NCI-H1105 (cell line): ENCODE measurements at regions not wholly inside any gene's neighbourhood (a gene's known extent, or its start where the extent isn't known, plus 50 kb on each side); places are given as distances from the start of the nearest gene placed in this dataset.

ENCODE experiments used
- DNase-seq: peaks from one replicate; lab custom pipeline; 2025; lab: John Stamatoyannopoulos, UW

DNA sequence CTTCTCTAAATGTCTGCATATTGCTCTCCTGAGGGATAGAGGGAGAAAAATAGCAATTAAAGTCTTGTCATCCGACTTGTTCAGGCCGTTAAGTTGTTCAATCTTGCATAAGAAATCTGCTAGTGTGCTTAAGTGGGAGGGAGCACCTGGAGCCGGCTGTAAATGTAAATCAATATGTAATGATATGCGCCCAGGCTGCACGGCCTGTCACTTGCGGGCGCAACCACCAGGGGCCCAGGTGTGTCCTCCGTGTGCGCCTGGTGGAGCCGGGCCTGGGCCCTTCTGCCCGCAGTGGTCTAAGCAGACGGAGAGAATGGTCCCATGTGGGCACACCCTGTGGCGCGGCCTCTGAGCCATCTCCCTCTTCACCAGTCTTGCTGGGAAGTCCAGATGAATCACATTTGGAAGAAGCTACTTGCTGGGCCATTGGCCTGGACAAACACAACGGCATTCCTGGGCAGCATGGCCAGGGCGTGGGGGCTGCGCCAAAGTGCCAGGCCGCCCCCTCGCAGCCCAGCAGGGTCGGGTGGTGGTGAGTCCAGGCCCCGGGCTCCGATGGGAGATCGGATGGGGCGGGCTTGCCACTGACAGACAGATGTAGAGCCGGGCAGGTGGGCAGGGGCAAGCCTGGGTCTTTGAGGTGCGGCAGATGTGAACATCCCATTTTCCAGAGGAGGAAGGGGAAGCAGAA is 193.3 kb upstream of the C14orf180 start:
- no peak for DNase-seq

DNA sequence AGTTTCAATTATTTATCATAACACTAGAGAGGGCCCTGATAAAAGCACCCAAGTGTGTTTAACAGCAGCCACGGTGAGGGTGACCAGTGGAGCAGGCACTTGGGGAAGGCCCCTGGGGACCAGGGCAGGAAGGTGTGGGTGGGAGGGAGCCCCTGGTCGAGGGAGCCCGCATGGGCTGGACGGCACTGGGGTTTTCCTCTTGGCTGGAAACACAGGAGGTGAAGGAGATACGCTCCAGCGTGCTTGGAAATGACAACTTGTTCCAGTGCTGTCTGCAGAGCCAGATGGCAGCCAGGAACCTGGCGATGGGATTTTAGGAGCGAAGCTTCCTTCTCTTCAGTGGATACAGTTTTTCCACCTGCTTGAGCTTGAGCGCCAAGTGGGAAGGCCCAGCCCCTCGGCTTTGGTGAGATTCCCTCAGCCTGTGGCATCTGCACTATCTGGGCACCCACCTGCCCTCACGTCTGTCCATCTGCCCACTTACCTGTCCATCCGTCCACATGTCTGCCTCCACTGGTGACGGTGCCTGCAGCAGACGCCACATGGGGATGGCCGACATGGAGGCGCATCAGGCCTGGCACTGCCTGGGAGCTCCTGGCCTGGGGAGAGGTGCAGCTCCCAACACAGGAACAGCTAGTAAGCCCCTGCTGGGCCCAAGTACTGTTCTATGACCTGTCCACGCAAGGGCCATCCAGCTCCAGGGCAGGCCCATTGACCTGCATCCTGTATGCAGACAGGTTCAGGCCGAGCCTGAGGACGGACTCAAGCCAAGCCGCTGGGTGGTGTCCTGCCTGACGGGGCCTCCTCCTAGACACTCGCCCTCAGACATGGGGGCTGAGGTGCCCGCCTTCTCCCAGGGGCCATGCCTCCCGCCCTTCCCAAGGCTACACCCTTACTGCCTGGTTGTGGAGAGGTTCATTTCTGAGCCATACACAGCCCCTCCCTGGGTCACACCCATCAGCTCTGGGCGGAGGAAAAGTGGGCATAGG is 192.2 kb upstream of the C14orf180 start:
- DNase-seq, result no peak

DNA sequence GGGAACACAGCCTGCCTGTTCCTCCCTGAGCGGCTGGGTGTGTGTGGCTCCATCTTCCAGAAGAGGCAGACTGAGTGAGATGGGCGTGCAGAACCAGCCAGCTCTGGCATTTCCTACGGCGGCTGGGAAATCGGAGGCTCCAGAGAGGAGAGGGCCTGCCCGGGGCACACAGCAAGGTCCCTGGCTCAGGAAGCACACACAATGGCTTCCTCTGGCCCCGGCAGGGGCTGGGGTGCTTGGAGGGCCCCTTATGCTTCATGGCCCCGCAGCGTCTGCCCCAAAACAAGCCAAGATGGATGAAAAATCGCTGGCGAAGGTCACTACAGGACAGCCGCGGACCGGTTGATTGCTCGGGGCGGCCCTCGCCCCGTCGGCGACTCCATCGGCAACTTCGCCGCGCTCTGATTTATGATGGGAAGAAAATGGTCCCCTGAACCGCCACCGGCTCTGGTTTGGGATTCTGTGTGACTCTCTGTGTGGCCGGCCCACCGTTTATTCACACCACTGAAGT is 191.5 kb upstream of the C14orf180 start:
- DNase-seq, result no peak

DNA sequence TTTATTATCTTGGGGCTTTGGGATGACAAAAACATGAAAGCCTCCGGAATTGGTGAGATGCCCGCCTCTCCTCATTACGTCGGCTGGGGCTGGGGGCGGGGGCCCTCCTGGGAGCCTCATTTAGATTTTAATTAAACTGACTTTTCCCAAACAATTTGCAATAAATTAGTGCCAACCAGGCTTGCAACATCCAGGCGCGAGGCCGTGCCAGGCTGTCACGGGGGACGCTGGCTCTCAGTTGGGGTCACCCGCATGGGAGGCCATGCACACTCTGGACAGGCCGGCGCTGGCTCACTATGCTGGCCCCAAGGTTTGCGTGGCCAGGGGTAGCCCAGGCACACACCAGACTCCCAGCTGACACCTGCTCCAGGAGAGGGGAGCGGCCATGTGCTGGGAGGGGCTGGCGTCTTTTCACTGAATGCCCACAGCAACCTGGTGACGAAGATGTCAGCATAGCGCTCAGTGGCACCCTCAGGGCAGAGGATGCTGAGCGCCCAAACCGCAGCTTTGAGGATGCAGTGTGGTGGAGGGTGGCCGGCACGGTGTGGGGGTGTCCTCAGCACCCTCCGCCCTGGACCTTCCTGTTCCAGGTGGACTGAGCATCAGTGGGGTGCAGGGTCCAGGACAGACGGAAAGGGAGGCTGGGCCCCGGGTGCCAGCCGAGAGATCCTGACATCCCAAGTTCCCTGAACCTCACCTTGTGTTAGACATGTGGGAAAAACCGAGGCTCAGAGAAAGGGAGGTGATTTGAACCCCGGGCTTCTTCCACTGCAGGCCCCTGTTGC is 190.8 kb upstream of the C14orf180 start:
- DNase-seq, result no peak

DNA sequence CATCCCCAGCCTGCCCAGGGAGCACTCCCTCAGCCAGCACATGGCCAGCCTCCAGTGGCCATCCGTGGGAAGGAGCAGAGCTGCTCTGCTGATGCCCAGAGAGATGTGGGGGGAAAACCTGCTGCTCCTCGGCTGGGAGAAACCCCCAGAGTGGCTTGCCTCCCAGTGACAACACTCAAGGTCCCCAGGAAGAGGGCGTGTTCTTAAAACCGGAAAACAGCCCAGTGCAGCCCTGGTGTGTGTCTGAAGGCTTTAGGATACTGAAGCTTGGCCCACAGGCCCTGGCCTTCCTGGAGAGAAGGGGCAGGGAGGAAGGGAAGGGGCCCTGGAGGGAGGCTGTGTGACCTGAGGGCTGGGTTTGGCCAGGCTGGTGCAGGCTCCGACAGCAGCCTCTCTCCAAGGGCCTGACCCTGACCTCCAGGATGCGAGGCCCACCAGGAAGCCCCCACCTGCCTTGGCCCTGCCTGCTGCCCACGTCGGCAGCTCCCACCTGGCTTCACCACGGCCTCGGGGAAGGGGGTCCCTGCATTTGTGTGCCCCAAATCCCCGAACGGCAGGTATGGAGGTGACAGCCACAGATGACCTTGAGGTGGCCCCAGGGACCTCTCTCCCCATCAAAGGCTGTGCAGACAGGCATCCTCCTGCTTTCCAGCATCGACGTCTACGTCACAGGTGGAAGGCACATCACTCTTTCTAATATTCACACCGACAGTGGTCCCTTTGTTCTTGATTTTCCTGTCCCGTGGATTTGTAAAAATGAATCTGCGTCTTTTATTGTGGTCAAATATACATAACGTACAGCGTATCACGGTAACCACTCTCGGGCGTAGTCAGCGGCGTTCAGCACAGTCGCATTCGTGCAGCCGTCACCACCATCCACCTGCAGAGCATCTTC is 190.0 kb upstream of the C14orf180 start:
- DNase-seq, result no peak

DNA sequence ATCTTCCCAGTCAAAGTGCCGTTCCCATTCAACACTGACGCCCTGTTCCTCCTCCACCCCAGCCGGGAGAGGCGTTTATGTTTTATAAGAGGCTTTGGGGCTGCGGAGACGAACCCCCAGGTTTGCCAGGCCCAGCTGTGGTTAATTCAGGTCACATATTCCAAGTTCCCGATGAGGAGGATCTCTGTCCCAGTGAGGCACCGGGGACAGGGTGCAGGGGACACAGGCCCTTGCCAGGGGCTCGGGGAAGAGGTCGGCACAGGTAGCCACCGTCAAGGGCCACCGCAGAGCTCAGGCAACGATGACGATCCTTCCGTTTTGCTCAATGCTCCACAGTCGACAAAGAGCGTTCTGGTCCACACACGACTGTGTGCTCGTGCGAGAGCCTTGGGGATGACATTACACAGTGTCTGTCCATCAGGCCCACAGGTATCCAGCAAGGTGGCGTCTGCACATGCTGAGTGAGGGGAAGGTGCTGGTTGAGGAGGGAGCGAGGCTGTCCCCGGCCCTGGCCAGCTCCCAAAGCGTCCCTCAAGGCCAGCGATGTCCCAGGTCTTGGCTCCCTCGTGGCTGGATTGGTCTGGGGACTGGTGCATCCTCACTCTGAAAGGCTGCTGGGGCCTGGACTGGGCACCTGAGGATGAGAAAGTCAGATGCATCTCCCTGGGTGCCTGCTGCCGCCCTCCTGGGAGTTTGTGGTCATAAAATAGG is 189.2 kb upstream of the C14orf180 start:
- DNase-seq, result no peak

DNA sequence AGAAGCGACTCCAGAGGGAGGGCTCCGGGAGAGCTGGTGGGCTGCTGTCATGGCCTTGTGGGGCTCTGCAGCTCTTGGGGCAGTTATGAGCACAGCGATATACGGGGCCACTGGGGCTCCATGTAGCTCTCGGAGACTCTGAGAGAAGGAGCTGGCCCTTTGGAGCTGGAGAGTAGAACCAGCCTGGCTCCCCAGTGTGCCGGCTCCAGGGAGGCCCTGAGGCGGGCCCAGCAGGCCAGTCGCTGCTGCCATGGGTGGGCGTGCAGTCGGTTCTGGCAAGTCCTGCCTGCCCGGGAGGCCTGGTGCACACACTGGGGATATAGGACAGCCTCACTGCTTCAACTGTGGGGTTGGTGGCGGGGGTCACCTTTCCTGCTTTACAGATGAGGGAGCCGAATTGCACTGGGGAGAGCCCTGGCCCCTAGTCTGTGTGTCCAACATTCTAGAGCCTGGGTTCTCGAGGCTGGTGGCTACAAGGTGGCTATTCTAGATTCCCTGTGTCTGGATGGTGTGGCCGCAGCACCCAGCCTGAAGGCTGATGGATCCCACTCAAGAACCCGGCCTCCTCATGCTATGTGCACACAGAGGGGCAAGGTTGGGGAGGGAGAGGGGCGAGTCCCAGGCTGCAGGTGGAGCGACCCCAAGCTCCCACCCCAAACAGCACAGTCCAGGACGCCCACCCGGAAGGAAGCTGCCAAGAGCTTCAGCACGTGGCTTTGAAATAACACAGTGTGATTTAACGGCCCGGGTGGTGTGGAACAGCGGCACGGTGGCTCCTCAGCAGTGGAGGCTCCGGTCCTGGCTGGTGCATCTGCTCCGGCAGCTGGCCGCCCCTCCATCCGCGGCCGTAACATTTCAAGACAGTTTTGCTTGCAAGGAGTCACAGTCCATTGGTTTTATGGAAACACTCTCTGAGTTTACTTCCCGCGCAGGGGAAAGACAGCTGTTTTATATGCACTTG is 188.3 kb upstream of the C14orf180 start:
- DNase-seq, result no peak

DNA sequence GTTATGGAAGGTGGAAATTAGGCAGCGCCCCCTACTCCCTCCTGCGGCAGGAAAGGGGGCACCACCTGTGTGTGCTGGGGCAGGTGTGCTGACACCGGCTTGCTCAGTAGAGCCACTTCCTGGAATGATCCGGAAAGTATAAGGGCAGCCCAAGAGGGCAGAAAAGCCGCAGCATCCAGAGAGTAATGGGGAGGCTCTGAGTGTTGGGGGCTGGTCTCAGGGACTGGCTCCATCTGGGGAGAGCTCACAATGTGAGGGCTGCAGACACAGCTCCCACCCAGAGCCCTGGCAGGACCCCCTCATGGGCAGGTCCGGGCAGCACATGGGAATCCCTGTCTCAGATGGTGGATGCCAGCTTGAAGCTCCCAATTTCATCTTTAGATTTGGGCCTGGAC is 187.6 kb upstream of the C14orf180 start:
- no peak for DNase-seq

DNA sequence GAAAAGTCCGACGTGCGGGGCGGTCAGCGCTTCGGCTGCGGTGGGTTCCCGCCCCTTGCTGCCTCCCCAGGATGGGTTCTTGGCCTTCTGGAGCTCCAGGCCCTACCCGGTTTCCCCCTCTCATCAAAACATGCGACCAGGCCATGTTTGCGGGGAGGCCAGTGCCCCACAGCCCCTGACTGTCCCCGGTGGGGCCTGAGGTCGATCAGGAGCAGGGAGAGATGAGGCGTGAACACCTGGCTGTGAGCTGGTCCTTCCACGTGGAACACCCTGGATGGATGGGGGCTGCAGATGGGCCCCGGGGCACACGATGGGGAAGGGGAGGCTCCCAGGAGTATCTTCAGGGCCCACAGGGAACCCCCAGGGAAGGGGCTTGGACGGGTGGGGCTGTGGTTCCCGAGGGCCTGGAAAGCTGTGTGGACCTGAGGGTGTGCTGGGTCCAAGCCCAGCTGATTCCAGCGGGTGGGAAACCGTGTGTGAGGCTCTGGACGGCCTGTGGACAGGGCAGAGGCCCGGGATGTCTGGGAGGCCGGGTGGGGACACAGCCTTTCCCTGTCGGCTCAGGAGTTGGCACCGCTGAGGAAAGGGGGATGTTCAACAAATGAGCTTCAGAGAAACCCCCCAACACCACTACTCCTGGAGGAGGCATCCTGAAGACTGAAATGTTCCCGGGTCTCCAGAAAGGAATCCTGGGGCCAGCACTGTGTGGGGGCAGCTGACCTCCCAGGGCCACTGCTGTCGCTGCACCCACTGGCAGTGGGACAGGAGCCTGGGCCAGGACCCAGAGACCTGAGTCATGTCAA is 187.0 kb upstream of the C14orf180 start:
- no peak for DNase-seq

DNA sequence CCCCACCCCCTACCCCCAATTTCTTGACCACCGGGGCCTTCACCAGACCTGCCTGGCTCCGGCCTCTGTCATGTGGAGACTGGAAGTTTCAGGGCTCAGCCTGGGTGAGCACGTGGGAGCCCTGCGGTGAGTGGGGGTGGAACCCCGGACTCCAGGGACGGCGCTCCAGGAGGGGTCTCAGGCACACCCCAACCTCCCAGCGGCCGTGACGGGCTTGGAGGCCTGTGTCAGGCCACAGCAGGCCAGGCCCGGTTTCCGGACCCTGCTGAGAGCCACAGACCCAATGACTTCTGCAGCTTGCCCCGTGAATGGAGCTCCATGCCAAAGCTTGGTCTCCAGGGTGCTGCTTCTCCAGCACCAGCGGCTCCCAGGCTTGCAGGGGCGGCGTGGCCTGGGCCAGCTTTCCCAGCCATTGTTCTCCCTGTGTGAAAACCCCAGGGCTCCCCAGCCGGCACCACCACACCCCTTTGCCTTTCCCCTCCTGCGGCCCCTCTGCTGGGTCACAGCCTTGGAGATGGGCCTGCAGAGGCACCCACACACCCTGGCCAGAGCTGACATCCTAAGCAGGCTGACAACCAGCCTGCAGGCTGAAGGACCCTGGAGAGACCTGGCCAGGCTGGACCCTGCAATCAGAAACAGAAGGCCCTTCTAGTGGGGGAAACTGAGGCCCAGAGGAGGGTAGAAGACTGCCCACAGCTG is 186.2 kb upstream of the C14orf180 start:
- no peak for DNase-seq

DNA sequence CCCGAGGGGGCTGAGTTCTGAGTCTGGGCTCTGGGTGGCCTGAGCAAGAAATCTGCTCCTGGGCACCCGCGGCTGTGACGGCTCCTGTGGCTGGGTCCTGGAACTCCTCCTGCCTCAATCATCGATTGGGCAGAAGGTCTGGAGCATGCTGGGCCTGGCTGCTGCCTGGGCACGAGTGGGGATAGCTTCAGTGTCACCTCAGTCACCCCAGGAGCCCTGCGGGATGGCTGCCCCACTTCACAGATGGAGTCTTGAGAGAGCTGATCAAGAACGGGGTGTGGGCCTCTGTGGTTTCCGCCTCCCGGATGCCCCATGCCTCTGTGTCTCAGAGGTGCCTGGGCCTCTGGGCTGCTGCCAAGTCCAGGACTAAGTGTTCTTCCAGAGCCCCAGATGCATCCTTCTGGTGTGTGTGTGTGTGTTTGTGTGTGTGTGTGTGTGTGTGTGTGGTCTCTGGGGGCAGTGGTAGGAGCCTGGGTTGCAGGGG is 185.6 kb upstream of the C14orf180 start:
- no peak for DNase-seq

DNA sequence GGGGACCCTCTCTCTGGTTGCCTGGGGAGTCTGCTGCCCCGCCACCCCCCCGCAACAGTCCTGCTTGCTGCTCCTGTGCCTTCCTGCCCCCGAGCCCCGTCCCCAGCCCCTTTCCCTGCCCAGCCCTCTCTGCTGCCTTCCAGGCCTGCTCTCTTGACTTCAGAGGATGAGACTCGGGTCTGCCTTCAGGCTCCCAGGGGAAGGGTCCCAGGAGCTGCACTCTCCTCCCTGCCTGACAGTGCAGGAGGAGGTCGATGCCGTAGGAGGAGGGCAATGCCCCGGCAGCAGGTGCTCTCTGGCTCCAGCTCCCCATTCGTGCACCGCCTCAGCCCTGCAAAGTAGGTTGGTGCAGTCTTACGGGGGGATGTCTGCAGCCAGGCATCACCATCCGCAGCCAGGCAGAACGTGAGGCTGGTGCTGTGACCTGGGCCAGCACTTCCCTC is 185.1 kb upstream of the C14orf180 start:
- DNase-seq, result no peak

DNA sequence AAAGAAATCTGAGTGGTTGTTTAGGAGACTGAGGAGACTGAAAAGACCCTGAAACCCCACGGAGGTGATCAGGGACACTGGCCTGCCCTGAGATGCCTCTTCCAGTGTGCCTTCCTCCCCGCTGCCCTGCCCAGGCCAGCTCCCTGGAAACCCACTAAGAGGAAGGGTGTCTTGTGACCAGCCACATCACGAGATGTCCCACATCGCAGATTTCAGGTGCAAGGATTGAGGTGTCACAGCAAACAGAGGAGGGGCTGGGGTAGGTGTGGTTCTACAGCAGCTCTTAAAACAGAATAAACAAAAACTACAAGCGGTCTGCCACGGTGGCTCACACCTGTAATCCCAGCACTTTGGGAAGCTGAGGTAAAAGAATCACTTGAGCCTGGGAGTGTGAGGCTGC is 184.3 kb upstream of the C14orf180 start:
- DNase-seq, result no peak

DNA sequence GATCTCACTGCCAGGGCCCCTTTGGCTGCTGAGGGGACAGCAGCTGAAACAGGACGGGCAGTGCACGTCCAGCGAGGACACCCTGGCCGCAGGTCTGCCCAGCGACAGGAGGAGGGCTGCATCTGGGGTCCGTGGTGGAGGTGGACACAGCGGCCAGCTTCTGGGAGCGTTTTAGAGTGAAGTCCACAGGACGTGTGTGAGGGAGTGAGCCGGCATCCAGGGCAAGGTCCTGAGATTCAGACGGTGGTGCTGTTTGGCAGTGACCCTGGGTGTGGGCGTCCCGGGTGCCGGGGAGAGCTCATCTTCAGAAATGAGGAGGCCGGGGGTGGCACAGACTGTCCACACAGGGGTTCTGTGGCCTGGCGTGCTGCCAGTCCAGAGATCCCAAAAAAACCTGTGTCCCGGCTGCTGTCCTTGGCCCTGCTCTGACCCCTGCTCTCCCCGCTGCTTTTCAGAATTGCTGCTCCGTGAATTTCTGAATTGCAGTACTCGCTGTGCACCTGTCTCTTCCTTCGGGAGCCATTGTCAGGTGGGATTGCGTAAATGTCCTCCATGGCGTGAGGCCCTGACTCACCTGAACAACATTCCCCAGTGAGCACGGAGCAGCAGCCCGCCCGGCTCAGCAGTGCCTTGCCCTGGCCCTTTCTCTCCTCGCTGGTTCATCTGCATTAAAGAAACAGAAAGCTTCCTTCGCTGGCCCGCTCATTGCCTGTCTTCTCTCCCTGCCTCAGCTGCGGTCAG is 183.5 kb upstream of the C14orf180 start:
- no peak for DNase-seq

DNA sequence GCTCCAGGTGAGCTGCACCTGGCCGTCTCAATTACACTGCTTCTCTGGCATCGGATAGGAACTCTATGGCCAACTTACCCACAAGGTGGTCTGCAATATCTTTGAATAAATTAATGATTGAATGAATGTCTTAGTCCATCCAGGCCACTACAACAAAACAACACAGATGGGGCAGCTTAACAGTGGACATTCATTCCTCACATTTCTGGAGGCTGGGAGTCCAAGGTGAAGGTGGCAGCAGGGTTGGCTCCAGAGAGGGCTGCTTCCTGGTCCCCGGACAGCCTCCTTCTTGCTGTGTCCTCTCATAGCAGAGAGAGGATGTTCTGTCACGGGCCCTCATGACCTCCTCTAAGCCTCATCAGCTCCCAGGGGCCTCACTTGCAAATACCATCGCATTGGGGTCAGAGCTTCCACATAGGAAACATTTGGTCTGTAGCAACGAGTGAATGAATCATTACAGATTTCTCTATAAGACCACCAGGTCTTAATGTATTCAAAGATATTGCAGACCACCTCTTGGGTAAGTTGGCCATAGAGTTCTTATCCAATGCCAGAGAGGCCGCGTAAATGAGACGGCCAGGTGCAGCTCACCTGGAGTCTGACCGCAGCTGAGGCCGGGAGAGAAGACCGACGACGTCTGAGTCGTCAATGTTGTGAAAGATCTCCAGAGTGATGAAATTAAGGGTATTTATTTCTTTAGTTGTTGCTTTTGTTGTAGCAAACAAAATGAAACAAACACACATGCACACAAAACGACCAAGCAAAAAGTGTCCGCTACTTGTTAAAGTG is 182.7 kb upstream of the C14orf180 start:
- DNase-seq, result no peak

DNA sequence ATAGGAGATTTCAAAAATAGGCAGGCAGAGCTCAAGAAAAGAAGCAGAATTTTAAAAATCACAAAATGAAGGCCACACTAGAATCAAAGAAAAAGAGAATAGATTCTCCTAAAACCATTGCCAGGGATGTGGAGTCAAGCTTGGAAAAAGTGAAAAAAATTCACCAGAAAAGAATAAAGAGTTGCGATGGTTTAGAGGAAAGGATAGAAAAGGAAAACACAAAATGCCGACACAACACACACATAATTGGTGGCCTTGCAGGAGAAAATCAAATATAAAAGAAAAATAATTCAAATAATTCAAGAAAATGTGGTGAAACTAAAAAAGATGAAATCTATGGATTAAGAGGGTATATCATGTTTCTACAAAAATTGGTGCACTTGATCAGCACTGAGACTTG is 181.6 kb upstream of the C14orf180 start:
- no peak for DNase-seq
